Left ventricle myocardium inferior (tissue), 1 donor: ENCODE measurements at regions not wholly inside any gene's neighbourhood (a gene's known extent, or its start where the extent isn't known, plus 50 kb on each side); places are given as distances from the start of the nearest gene placed in this dataset.

Experiments used
- DNase-seq: peaks from one replicate; pipeline ENCODE4 v3.0.0-alpha.2; 2020
- H3K27ac ChIP-seq: fragments of 200-600 bp; replicated peaks from 2 replicates; pipeline ENCODE4 v1.8.0; 2021
- H3K27me3 ChIP-seq: fragments of 200-600 bp; 2 replicates; pipeline ENCODE4 v1.8.0; 2021; ENCODE audit warnings: low read depth
- H3K36me3 ChIP-seq: fragments of 200-600 bp; 2 replicates; pipeline ENCODE4 v1.8.0; 2021
- H3K4me1 ChIP-seq: fragments of 200-600 bp; 2 replicates; pipeline ENCODE4 v1.8.0; 2021
- H3K4me3 ChIP-seq: fragments of 200-600 bp; 2 replicates; pipeline ENCODE4 v1.8.0; 2021; ENCODE audit warnings: mild to moderate bottlenecking, moderate library complexity
- H3K9me3 ChIP-seq: fragments of 200-600 bp; replicated peaks from 2 replicates; pipeline ENCODE4 v1.8.0; 2021
- intact Hi-C: fragments of 100-400 bp; cut with micrococcal nuclease; formaldehyde crosslinking; loops from one replicate; pipeline ENCODE4 v1.11.0; 2022
- TF ChIP-seq, protein P1 (sequence below): fragments of 200-600 bp; IDR thresholded peaks from 2 replicates; pipeline ENCODE4 v1.8.0; 2021; ENCODE audit warnings: antibody characterized with exemption, mild to moderate bottlenecking, borderline replicate concordance
- donor health status: DM: no; HTN: yes; CAD: no; lungs with severe emphysema.

- Histone ChIP-seq H3K4me1 (peaks cover 20% of the 10 kb centered on the region), H3K36me3 (no peaks in the 10 kb centered on the region), H3K4me3 (no peak overlapping the region), H3K9me3 (peaks cover 16% of the 10 kb centered on the region), H3K27ac (no peak overlapping the region), H3K27me3 (no peaks in the 10 kb centered on the region)
- TF ChIP-seq, protein P1, sequence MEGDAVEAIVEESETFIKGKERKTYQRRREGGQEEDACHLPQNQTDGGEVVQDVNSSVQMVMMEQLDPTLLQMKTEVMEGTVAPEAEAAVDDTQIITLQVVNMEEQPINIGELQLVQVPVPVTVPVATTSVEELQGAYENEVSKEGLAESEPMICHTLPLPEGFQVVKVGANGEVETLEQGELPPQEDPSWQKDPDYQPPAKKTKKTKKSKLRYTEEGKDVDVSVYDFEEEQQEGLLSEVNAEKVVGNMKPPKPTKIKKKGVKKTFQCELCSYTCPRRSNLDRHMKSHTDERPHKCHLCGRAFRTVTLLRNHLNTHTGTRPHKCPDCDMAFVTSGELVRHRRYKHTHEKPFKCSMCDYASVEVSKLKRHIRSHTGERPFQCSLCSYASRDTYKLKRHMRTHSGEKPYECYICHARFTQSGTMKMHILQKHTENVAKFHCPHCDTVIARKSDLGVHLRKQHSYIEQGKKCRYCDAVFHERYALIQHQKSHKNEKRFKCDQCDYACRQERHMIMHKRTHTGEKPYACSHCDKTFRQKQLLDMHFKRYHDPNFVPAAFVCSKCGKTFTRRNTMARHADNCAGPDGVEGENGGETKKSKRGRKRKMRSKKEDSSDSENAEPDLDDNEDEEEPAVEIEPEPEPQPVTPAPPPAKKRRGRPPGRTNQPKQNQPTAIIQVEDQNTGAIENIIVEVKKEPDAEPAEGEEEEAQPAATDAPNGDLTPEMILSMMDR: no peak
- intact Hi-C loops: no loop called here
- DNase-seq: no peak
Measured at GRCh38 chr12:14264316-14264715, 101.2 kb upstream of the ATF7IP start.

DNA sequence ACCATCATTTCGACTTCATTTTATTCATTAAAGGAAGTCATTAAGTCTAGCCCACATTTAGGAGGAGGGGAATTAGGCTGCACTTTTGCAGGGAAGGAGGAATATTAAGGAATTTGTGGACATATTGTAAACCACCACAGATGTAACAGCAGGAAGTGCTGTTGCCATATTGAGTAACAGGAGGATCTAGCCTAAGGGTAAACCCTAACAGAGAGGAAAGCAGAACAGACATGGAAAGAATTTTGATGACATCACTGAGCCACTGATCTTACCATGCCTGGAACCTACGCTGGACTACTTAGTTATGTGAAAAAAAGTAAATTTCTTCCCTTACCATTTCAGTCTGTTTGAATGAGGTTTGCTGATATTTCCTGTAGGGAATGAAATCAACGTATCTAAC is 100.7 kb upstream of the ATF7IP start:
- Histone ChIP-seq H3K27ac (no peak overlapping the region), H3K27me3 (no peaks in the 10 kb centered on the region), H3K36me3 (no peaks in the 10 kb centered on the region), H3K9me3 (peaks cover 18% of the 10 kb centered on the region), H3K4me3 (no peak overlapping the region), H3K4me1 (peaks cover 19% of the 10 kb centered on the region)
- intact Hi-C loops: no loop called here
- TF ChIP-seq, protein P1: no peak
- DNase-seq: no peak

- TF ChIP-seq, protein P1: no peak
- H3K9me3 ChIP-seq: peaks cover 31% of the 10 kb centered on the region
- intact Hi-C loops: no loop called here
Measured at GRCh38 chr12:14268120-14268515, 97.4 kb upstream of the ATF7IP start.

GRCh38 chr12:14270392-14270791 is 95.1 kb upstream of the ATF7IP start:
- no peaks in the 10 kb centered on the region for H3K27me3 ChIP-seq
- H3K9me3 ChIP-seq: peaks cover 18% of the 10 kb centered on the region
- H3K4me3 ChIP-seq: no peak overlapping the region
- no peak overlapping the region for H3K27ac ChIP-seq
- no peaks in the 10 kb centered on the region for H3K4me1 ChIP-seq
- intact Hi-C loops: no loop called here
- TF ChIP-seq, protein P1: no peak
- no peak for DNase-seq
- no peaks in the 10 kb centered on the region for H3K36me3 ChIP-seq

More at GRCh38 chr12:14268120-14268515, 97.4 kb upstream of the ATF7IP start:
- Histone ChIP-seq H3K4me3 (no peak overlapping the region), H3K36me3 (no peaks in the 10 kb centered on the region), H3K27me3 (no peaks in the 10 kb centered on the region), H3K4me1 (no peaks in the 10 kb centered on the region), H3K27ac (no peak overlapping the region)
- DNase-seq: no peak

GRCh38 chr12:14272956-14273912 is 92.2 kb upstream of the ATF7IP start:
- DNase-seq: no peak
- Histone ChIP-seq H3K9me3 (peaks cover 24% of the 10 kb centered on the region), H3K36me3 (no peaks in the 10 kb centered on the region), H3K27ac (peak overlapping the region; percentile 54), H3K27me3 (no peaks in the 10 kb centered on the region), H3K4me3 (no peak overlapping the region), H3K4me1 (no peaks in the 10 kb centered on the region)
- intact Hi-C loops: no loop called here
- TF ChIP-seq, protein P1: no peak
